GM10248 (cell line): ENCODE measurements at regions not wholly inside any gene's neighbourhood (a gene's known extent, or its start where the extent isn't known, plus 50 kb on each side); places are given as distances from the start of the nearest gene placed in this dataset.

Experiments used
- CTCF ChIA-PET: fragments of 300-600 bp; sonication (Branson Sonifier 250); formaldehyde crosslinking; extraction: SDS; loops from one replicate; lab custom pipeline; 2021; ENCODE audit warnings: antibody characterized with exemption; lab: Yijun Ruan, JAX
- POLR2A ChIA-PET: fragments of 350-650 bp; sonication (Branson Sonifier 250); formaldehyde crosslinking; extraction: SDS; loops from one replicate; lab custom pipeline; 2020; ENCODE audit warnings: antibody characterized with exemption; lab: Yijun Ruan, JAX
- DNase-seq: peaks from one replicate; pipeline ENCODE4 v3.0.0; 2012; ENCODE audit errors: extremely low spot score
- TF ChIP-seq, protein P1 (sequence below): IDR thresholded peaks from 2 replicates; pipeline ENCODE4 v1.5.1; 2012; ENCODE audit warnings: mild to moderate bottlenecking, low read depth; ENCODE audit errors: extremely low read depth, missing control alignments, control extremely low read depth

DNA sequence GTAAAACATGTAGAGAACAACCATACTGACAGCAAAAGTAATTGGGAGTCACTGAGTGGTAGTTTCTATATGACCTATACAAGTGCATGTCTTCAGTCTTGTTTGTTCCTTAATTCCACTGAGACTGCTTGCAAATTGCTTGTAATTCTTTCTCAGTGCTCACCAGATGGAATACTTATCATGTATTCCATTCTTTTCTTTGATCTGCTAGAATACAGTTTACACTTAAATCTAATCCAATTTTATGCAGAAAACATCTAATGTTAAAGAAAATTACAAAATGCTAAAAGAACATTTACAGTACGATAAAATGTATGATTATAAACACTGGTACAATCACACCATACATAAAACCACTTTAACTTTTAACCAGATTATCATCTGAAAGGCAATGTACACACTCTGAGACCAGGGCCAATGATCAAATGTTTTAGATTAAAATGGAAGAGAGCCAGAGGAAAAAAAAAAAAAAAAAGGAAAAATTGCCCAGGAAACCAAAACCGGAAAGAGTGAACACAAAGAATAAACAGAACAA, 741.4 kb downstream of the FAT4 start:
- ChIA-PET POLR2A (no interaction called here), CTCF (no interaction called here)
- DNase-seq: no peak
- TF ChIP-seq, protein P1, sequence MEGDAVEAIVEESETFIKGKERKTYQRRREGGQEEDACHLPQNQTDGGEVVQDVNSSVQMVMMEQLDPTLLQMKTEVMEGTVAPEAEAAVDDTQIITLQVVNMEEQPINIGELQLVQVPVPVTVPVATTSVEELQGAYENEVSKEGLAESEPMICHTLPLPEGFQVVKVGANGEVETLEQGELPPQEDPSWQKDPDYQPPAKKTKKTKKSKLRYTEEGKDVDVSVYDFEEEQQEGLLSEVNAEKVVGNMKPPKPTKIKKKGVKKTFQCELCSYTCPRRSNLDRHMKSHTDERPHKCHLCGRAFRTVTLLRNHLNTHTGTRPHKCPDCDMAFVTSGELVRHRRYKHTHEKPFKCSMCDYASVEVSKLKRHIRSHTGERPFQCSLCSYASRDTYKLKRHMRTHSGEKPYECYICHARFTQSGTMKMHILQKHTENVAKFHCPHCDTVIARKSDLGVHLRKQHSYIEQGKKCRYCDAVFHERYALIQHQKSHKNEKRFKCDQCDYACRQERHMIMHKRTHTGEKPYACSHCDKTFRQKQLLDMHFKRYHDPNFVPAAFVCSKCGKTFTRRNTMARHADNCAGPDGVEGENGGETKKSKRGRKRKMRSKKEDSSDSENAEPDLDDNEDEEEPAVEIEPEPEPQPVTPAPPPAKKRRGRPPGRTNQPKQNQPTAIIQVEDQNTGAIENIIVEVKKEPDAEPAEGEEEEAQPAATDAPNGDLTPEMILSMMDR: no peak

DNA sequence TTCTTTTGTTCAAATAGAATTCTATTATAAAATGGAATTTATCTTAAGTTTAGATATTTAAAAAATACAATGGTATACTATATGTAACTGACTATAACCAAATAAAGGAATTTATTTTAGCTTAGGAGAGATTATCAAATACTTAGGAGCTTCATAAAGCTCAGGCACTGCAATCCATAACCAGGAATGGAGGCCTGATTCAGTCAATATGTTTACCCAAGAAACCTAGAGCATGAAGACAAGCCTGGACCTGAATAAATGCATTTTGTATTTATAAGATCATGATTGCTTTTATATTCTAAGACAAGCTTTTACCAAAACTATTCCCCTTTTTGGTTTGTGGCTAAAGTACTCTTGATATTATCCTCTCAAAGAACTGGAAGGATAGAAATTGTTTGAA, 742.6 kb downstream of the FAT4 start:
- ChIA-PET CTCF (no interaction called here), POLR2A (no interaction called here)
- TF ChIP-seq, protein P1: no peak
- DNase-seq: no peak

DNA sequence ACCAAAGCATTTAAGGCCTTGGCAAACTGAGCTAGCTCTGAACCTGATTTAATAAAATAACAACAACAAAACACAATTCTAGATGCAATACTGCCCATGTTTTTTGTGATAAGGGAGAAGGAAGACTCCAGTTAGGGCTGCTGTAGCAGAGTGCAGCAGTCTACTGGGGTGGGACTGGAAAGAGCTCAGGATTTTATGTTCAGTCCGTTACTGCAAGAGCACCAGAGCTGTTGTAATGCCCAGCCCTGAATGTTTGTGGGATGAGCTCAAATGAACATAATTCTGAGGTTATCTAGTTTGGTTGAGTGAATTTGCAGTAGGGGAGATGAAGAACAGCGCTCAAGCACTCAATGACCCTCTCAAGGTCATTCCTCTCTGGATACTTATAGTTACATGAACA, 743.8 kb downstream of the FAT4 start:
- TF ChIP-seq, protein P1: no peak
- ChIA-PET POLR2A (no interaction called here), CTCF (no interaction called here)
- no peak for DNase-seq

DNA sequence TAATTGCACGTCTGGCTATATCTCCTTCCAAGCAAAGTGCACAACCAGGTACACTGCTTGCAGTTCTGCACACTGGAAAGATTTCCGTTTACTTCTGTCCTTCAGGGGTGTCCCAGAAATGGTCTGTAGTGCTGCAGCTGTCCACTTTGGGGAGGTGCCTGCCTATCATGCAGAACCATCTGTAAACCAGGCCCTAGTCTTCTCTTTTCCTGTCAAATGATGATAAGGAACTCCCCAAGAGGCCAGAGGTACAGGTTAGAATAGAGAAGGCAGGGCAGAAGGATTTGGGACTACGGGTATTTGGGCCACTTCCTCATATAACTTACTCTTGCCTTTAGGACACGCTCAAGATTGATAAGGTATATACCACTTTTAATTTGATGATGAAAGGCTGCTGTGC, 746.9 kb downstream of the FAT4 start:
- DNase-seq: no peak
- TF ChIP-seq, protein P1: no peak
- CTCF ChIA-PET: interaction anchor here (1.8 kb wide), 1 partner anchor 8 kb away, joined by 5 read pairs; no protein-coding TSS in a partner anchor
- POLR2A ChIA-PET: no interaction called here

DNA sequence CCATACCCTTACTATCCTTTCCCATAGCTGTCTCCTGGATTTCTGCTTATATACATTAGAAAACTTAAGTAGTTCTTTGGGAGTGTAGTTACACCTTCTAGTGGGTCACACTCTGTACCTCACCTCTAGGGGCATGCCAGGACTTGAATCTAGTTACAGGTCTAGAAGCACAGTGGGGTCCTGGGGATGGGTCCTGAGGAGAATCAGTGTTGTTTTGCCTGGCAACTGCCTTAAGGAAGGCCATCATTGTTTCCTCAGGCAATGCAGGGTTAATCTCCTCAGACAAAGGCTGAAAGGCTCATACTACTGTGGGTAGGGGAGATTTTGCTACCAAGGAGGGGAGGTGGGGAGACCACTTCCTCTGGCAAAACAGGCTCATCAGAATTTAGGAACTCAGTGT, 750.3 kb downstream of the FAT4 start:
- POLR2A ChIA-PET: no interaction called here
- CTCF ChIA-PET: no interaction called here
- DNase-seq: no peak
- TF ChIP-seq, protein P1: no peak

DNA sequence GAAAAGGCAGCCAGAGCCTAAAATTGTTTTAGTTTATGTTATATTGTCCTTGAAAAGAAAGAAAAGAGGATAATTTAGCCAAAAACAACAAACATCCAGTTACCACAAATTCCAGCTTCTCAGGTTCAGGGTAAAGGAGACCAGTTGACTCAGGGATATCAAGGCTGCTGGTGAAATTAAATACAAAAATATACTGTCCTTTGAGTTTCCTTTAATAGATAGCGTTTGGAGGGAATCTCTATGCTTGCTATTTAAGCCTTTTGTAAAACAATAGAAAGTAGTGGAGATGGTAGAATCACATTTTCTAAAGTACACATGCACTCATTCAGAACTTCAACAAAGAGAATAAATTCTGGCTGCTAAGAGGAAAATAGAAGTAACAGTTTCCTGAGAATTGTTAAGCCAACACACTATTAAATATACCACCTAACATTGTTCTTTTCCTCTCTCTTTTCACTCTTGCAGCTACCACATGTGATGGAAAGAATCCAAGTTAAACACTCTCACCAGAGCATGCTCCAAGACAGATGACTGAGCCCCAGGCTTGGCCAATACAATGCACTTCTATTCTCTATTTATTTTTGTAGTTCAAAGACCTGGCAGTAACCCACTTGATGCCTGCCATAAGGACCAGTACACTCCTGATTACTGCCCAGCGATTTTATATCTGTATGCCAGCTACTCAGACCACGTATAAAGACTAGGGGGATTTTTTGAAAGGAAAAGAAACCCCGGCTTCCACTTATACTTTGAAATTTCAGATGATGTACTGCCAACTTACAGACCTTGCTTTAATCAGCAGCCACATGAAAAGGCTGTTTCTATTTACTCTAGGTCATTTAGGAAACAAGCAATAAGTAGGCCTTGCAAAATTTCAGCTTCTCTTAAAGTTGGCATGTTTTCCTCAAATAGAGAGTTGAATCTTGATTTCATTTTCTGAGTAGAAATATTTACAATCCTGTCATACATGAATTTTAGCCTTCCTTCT, 756.9 kb downstream of the FAT4 start:
- no peak for DNase-seq
- ChIA-PET CTCF (no interaction called here), POLR2A (no interaction called here)

More for the DNA sequence above, 756.9 kb downstream of the FAT4 start:
- TF ChIP-seq, protein P1: no peak
